Skin epidermis (tissue), 12 donors: ENCODE measurements at regions not wholly inside any gene's neighbourhood (a gene's known extent, or its start where the extent isn't known, plus 50 kb on each side); places are given as distances from the start of the nearest gene placed in this dataset.
"Not testable (repeated sequence)": the region's sequence is repeated elsewhere in the genome, so short reads cannot be mapped to it uniquely, and the experiment has no call there.

Experiments
- H3K27ac ChIP-seq, 21 experiments: fragments of 200-600 bp; sonication (generic) in 11 of 21; one replicate each; pipeline ENCODE4 v1.5.0; 2020; ENCODE audit warnings: mild to moderate bottlenecking in 3 of 21, inconsistent platforms in 2 of 21, moderate library complexity in 2 of 21
- H3K4me3 ChIP-seq, 7 experiments: fragments of 200-600 bp; sonication (generic) in 2 of 7; one replicate each; pipeline ENCODE4 v1.5.0; 2020; ENCODE audit warnings: inconsistent platforms in 2 of 7, mild to moderate bottlenecking in 2 of 7, moderate library complexity in 1 of 7

DNA sequence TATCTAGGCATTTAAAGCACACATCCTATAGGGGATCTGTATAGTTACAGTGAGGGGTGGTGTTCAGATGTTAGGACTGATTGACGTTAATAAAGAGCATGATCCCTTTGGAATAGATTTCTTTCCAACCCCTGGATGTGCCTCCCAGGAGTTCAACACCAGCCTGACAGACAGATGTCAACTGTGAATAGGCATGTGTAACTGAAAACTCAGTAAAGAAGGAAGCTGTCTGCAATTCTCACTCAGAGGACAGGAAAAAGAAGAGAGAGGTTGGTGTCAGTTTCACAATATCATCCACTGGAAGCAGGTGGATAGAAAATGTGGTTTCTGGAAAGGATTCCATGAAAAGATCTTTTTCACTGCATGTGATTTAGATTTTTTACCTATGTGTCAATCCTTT is 396.3 kb downstream of the NSUN3 start:
- no peak overlapping the region for H3K4me3 ChIP-seq
- H3K27ac ChIP-seq, result no peak overlapping the region

DNA sequence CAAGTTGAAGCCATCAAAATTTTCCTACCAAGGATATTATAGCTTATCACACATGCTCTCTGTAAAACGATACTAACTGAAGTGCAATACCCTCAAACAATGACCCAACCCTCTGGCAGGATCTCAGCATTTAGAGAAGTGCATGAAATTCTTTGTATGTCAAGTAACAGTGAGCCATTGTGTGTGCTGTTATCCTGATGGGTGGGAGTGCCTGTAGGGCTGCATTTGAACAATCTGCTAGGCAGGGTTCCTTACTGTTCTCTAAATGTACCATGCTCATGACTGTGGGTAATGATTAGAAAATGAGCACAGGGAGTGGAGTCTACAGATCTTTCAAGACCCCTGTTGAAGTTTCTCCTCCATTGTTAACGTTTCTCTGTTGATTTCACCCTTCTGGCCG is 398.1 kb downstream of the NSUN3 start:
- Histone ChIP-seq H3K4me3 (no peak overlapping the region), H3K27ac (no peak overlapping the region)

DNA sequence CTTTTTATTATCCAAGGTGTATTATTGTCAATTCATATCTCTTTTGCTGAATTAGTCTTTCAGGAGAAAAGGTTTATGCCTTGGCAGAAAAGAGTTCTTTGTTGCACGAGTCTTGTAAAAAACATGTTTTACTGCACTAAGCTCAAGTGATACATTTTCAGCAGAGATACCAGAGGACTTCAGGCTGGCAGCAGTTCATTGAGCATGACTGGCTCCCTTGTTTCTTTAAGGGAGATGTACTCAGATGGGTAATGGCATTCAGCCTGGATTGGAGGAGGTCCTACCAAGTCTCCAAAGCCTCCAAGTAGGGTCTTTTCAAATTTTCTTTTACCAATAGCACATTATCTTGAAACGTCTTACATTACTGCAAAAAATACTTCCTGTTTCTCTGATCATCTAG is 400.1 kb downstream of the NSUN3 start:
- H3K27ac ChIP-seq, result no peak overlapping the region
- H3K4me3 ChIP-seq, result no peak overlapping the region

DNA sequence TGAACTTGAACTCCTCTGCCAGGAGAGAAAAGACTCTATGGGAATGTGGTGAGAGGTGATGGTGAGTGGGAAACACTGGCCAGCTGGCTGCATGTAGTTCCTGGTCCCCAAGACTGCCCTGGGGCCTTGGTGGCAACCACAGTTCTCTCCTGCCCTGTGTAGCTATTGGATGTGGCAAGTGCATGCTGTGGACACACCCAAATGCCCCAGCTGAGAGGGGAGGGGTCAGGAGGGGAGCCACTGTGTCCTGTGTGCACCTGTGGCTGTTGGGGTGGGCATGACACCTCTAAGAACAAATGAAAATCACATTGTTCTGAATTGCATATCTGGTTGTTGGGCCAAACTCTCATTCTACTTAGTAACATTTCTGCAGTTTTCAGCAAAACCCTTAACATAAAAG is 409.6 kb downstream of the NSUN3 start:
- H3K4me3 ChIP-seq, result no peak overlapping the region

DNA sequence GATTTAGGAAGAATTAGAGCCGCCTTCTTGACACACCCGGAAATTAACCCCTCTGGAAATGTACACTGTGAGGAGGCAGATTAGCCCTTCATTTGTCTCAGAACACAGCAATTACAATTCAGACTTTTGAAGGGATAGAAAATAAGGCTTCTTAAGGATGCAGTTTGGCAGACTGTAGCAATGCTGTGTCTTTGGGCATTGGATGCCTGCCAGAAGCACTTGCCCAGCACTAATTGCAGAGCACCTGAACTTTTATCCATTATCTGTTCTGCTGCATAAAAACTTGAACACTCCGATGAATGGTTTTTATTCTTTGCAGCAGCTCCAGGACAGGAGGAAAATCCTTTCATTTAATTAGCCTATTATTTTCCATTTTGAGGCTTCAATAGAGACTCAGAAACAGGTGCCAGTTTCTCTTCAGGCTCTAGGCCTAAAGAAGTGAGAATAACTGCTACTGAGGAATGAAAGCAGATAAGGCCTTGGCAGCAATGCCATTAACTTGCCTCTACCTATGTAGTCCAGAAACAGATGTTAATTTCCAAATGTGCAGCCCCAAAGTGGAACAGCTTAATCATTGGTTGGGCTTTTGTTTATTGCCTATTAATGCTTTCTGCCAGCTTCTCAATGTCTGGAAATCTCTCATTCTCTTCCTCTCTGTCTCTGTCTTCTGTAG is 418.5 kb downstream of the NSUN3 start:
- H3K27ac ChIP-seq, result no peak overlapping the region
- H3K4me3 ChIP-seq, result no peak overlapping the region

More for the DNA sequence above, 409.6 kb downstream of the NSUN3 start:
- H3K27ac ChIP-seq, result no peak overlapping the region

DNA sequence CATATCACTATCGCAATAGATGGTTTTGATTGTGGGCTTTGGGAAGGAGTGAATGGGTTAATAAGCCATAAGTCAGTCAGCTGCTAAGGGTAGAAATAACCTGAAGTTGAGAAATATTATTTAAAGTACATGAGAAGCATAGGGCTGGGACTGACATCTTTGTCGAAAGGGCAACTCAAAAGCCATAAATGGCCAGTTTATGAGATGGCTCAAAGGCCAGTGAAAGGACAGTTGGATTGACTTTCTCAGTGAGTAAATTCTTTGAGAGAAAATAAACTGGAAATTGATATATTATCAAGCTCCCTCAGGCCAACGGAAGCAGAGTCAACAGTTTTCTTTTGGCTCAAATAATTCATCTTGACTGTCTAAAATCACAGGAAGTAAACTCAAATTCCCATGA is 419.8 kb downstream of the NSUN3 start:
- no peak overlapping the region for H3K27ac ChIP-seq

DNA sequence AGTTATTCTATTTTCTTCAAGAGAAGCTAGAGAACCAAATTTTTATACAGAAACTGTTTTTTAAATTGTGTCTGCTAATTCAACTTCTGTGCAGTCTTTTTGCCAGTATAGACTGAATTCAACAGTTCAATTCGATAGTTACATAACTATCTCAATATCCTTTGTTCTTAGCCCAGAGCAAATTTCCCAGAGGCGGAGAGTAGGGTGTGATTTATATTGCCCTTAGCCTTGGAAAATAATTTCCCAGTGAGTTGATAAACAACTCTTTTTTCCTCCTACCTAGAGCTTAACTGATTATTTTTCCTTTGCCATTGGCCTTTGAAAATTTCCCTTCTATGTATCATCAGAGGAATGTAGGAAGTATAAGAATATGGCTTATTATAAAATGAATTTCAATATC is 420.5 kb downstream of the NSUN3 start:
- no peak overlapping the region for H3K4me3 ChIP-seq
- no peak overlapping the region for H3K27ac ChIP-seq

More for the DNA sequence above, 419.8 kb downstream of the NSUN3 start:
- H3K4me3 ChIP-seq, result no peak overlapping the region

DNA sequence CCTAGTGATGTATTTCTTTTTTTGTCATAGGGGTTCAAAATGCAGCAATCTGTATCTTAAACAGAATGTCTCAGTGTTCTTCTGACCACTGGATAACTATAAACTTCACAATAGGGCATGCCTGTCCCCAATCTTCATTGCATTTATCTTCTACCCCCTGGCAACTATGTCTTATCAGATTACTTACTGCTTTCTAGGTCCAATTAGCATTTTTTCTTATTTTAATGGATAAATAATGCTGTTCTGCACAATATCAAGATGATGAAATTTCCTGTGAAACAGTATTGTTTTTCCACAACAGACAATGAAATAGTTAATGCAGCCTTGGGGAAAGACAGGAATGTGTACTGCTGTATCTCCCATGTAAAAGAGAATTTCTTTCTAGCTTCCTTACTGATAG is 432.1 kb downstream of the NSUN3 start:
- Histone ChIP-seq H3K27ac (no peak overlapping the region), H3K4me3 (no peak overlapping the region)

DNA sequence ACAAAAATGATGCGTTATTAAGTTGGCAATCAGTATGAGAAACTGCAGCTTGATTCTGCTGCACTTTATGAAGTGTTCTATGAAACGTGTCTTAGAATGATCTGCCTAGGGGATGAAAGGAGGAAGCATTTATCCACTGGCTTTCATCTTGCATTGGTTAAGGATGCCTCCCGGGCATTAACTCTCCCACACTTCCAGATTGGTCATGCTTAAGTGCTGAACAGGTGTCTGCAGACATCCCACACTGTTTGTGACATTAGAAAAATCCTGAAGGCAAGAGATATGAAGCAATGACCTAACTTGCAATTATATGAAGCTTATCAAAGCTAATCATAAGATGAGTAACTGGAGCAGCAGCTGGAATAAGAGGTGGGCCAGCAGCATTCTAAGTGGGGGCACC is 437.3 kb downstream of the NSUN3 start:
- no peak overlapping the region for H3K4me3 ChIP-seq
- H3K27ac ChIP-seq, result no peak overlapping the region

DNA sequence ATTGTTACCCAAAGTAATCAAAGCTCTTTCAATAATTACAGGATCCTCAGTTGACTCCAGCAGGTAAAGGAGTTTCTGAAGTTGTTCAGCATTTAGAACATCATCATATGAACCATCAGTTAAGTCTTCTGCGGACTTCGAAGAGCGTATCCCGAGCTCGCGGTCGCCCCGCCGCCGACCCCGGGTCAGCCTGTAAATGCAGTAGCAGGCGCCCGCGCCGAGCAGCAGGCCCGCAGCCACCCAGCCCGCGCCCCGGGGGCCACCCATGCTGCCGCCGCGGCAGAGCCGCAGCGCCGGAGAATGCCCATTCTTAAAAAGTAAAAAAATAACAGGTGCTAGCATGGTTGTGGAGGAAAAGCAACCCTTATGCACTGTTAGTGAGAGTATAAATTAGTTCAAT is 444.5 kb downstream of the NSUN3 start:
- not testable (repeated sequence) for H3K4me3 ChIP-seq, H3K27ac ChIP-seq

DNA sequence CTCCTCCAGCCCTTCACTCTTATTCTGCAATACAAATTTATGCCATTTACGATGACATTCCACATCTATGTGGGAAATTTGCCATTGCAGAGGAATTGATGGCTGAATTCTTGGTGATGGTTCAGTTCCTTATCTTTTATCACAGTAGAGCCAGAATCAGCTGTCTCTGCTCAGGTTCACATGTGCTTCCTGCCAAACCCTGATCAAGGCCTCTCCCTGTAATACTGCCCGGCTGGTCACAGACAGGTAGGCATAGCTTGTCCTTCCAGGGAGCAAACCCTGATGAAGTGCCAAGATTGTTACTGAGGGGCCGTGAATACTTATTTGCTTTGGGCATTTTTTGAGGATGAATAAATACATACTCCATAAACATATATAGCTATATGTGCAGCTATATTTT is 450.0 kb downstream of the NSUN3 start:
- Histone ChIP-seq H3K4me3 (no peak overlapping the region), H3K27ac (no peak overlapping the region)

DNA sequence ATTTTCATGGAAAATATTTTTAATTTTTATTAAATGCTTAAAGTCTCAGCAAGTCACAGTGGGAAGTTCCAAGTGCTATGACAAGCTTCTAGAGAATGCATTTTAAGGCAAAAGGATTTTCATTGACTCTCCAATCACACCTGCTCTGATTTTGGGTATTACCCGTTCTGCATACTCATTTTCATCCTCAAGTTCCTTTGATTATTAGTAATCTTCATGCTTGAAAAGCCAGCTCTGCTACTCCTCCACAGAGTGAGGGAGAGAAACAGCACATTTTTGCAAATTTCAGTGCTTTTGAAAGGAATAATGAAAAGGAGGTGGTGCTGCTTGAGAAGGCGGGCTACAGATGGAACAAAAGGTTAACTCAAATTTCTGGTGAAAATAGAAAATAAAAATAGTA is 450.7 kb downstream of the NSUN3 start:
- Histone ChIP-seq H3K27ac (no peak overlapping the region), H3K4me3 (no peak overlapping the region)

DNA sequence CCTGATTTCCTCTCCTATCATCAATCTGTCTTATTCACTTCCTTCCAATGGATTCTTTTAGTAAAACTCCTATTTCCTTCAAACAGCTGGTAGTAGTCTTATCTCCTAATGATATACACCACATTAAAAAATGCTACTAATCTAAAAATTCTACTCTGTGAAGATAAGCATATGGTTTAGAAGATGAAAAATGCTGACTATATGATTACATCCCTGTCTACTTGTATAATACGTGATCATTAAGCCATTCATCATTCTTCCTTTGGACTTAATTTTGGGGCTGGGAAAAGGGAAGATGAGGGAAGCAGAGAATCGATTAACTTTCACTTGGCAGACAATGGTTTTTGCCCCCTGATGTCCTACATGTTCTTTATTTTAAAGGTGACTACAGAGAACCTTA is 453.1 kb downstream of the NSUN3 start:
- no peak overlapping the region for H3K27ac ChIP-seq
- H3K4me3 ChIP-seq, result no peak overlapping the region

DNA sequence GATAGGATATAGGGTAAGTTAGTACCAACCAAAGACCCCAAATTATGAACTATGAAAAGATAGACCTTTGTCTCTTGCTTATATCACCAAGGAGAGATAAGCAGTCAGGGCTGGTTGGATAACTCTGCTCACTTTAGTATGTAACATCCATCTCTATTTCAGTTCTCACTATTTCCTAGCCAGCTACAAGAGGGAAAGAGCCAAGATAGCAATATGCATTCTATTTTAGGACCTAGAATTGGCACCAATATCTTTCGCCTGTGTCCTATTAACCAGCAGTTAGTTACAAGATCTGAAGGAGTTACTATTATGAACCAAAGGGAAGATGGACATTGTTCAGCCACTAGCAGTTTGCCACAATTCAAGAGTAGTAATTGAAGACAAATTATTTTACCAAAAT is 457.5 kb downstream of the NSUN3 start:
- Histone ChIP-seq H3K4me3 (no peak overlapping the region), H3K27ac (no peak overlapping the region)

DNA sequence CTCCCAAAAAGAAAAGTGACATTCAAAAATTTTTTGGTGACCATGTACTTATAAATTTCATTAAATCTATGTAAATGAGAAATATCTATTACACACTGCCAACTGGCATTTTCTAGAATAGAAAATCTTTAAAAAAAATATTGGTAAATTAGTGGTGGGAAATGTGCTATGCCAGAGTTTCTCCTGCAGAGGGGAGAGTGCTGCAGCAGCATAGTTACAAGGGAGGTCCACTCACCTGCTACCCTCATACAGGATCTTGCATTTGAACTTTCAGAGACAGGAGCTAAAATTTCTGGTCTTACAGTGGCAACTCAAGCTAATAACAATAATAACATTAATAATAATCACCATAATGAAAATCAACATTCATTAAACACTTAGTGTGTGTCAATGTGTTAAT is 459.6 kb downstream of the NSUN3 start:
- no peak overlapping the region for H3K4me3 ChIP-seq
- H3K27ac ChIP-seq, result no peak overlapping the region

DNA sequence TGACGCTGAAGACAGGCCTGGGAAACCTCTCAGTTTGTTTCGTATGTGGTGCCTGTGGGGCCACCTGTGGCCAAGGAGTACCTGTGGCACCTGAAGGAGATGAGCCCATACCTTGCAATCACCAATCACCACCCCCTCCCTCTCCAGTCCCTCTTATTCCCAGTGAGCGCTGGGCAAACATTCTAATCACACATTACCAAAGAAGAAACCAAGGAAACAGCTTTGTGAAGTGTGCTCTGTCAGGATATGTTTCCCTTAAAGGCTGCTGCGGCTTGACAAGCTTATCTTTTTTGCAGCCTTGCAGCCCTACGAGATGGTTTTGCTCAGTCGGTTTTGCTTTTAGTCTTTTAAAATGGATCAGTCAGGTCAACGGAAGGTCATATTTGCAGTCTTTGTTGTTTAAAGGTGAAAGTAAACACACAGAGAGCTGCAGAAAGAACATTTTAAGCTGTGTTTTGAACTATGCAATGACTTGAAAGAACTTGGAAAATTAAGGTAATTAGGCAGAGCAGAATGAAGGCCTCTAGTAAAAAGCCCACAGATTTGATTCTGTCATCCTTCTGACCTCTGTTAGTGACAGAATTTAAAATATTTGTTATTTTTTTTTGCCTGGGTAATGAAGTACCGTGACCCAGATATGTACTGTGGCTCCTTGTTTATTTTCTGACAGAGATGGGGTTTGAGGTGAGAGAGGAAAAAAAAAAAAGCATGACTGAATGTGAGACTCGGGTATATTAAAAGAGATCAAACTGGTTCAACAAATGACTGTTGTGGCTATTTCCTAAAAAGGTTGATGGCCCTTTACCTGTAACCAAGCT is 461.4 kb downstream of the NSUN3 start:
- Histone ChIP-seq H3K27ac (no peak overlapping the region), H3K4me3 (no peak overlapping the region)

DNA sequence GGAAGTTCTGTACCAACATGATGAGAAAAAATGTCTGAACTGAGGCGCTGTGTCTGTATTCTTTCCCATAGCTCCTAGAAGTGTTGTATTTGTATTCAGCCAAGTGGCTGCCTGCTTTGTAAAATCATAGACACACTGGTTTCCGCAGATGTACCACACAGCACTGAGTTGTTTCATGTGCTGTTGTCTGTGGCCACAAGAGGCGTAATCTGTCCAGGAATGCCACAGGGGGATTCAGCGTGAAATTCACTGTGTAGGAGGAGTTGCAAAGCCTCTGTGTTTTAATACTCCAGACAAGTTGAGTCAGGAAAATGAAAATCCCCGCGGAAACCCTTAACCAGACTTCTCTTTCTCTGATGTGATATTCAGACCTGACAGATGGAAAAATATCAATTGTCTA is 462.2 kb downstream of the NSUN3 start:
- H3K27ac ChIP-seq, result no peak overlapping the region

DNA sequence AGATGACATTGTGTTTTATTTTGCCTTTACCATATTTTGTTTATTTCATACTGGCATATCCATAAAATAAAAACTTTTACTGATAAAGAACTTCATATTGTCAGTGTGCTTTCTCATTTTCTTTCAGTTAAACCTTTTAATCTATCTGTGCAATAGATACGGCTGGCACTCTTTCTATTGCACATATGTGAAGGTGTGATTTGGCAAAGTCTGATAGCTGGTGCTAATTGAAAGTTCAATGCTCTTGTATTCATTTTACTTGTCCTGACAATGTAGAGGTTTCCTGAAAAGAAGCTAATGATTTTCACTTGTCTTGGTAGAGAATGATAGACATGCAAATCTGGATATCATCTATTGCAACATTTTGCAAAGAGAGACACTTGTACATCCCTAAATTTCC is 467.0 kb downstream of the NSUN3 start:
- no peak overlapping the region for H3K27ac ChIP-seq
- H3K4me3 ChIP-seq, result no peak overlapping the region

More for the DNA sequence above, 462.2 kb downstream of the NSUN3 start:
- H3K4me3 ChIP-seq, result no peak overlapping the region

DNA sequence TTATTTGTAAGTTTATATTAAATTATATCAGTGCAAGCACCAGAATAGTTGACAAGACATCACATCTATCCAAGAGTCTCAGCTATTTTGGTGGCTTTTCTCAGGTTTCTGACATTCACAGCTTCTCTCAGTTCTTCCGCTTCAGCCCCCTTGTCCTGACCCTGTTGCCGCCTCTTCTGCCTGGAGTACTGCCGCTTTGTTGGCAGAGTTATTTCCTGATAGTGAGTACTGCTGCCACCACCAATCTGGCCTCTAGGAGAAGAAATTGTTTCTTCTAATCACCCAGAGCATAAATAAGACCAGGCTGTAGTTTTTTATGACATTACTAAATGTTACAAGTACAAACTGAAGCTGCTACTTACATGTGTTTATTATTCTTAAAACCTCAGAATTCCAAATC is 470.1 kb downstream of the NSUN3 start:
- no peak overlapping the region for H3K27ac ChIP-seq
- H3K4me3 ChIP-seq, result no peak overlapping the region

DNA sequence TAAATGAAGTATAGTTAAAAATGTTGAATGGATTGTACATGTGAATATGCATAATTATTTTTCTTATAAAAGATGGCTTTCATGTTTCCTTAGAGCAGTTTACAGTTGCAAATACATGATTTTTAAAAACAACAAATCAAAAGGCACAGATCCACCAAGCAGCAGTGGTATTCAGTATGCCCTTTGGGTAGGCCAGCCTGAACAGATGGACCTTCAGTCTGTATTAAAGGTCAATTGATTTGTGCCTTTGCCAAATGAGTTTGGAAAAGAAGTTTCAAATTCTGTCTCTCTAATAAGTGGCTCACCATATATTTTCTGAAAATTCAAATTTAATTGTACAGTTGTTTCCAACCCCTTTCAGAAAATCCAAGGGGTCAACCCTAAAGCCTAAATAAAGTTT is 477.1 kb downstream of the NSUN3 start:
- no peak overlapping the region for H3K27ac ChIP-seq
- H3K4me3 ChIP-seq, result no peak overlapping the region

DNA sequence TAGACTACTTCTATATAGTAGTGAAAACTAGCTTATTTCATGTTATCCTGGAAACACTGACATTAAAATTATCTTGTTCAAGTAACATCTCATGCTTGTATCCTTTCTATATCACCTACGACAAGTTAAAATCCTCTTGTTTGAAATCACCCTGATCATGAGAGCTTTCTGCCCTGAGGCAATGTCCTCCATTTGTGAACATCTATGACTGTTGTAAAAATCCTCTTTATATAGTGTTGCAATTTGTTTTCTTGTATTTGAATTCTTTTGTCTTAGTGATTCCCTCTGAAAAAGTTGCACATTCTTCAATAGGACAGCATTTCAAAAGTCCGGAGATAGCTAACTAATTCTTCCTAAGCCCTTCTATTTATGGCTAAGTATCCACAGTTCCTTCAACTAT is 480.3 kb downstream of the NSUN3 start:
- Histone ChIP-seq H3K27ac (no peak overlapping the region), H3K4me3 (no peak overlapping the region)
